Embryonic facial prominence (tissue), 1 donor: ENCODE measurements at regions not wholly inside any gene's neighbourhood (a gene's known extent, or its start where the extent isn't known, plus 50 kb on each side); places are given as distances from the start of the nearest gene placed in this dataset.

ENCODE experiments used
- DNase-seq: peaks from one replicate; pipeline ENCODE4 v3.0.0-alpha.2; 2016; ENCODE audit errors: extremely low spot score

- no peak for DNase-seq
Measured at GRCh38 chr12:59839514-59839913, 243.7 kb downstream of the SLC16A7 start.

- no peak for DNase-seq
Measured at GRCh38 chr12:59843260-59843843, 247.5 kb downstream of the SLC16A7 start.

GRCh38 chr12:59844750-59845149, 248.9 kb downstream of the SLC16A7 start:
- no peak for DNase-seq

GRCh38 chr12:59845293-59845692, 249.5 kb downstream of the SLC16A7 start:
- no peak for DNase-seq

- DNase-seq = no peak
Measured at GRCh38 chr12:59847127-59847526, 251.3 kb downstream of the SLC16A7 start.

- no peak for DNase-seq
Measured at GRCh38 chr12:59850268-59850667, 254.4 kb downstream of the SLC16A7 start.

- DNase-seq = no peak
Measured at GRCh38 chr12:59858508-59859170, 262.8 kb downstream of the SLC16A7 start.

GRCh38 chr12:59859171-59859510, 263.3 kb downstream of the SLC16A7 start:
- DNase-seq = no peak

GRCh38 chr12:59861635-59862034, 265.8 kb downstream of the SLC16A7 start:
- no peak for DNase-seq

DNA sequence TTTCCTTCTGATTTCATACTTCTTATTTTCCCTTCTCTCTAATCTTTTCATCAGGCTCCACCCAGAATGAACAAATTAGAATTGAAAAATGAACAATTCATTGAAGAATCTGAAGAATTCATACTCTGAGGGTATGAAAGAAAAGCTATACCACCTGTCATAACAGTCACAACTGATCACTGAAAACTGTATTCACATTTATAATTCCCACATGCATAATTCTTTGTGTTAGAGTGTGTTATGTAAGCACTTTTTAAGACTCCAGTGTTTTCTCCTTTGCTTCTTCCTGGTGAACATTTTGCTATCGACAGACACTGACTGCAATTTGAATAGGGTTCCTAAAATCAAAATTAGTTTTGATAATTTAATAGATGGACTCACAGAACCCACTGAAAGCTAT, 271.2 kb downstream of the SLC16A7 start:
- DNase-seq = no peak

DNA sequence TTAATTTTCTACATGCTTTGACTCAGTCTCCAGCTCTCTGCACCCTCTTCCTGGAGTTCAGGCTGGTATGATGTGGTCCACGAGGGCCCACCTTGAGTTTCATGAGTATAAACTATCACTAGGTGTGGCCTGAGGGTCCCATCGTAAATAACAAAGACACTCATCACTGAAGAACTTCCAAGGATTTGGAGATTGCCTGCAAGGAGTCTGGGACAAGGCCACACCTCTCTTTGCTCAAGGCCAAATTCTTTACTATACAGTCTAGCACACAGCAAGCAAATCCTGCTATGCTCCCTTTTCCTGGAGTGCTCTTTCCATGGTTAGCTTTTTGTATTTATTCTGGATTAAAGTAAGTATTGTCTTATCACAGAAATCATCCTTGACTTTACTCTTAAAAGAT, 271.9 kb downstream of the SLC16A7 start:
- DNase-seq = no peak

- DNase-seq = no peak
Measured at GRCh38 chr12:59871779-59872178, 275.9 kb downstream of the SLC16A7 start.

- no peak for DNase-seq
Measured at GRCh38 chr12:59873136-59873535, 277.3 kb downstream of the SLC16A7 start.

GRCh38 chr12:59874781-59875180, 279.0 kb downstream of the SLC16A7 start:
- DNase-seq = no peak

- no peak for DNase-seq
Measured at GRCh38 chr12:59886131-59886733, 290.4 kb downstream of the SLC16A7 start.

DNA sequence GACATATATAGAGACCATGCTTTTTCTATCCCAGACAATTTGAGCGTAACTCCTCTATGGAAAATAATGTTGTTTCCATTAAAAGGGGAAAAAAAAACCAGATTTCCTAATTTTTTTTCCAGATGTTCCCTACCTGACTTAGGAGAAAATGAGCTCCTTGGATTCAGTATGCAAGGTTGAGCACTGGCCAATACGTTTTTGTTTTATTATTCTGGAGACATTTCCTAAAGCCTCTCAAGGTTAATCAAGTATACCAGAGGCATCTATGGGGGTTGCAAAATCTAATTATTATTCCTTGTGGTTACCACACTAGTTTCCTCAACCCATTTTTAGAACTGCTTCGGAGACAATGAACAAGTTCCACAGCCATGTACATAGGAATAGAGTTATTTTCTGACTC, 291.3 kb downstream of the SLC16A7 start:
- DNase-seq = no peak

DNA sequence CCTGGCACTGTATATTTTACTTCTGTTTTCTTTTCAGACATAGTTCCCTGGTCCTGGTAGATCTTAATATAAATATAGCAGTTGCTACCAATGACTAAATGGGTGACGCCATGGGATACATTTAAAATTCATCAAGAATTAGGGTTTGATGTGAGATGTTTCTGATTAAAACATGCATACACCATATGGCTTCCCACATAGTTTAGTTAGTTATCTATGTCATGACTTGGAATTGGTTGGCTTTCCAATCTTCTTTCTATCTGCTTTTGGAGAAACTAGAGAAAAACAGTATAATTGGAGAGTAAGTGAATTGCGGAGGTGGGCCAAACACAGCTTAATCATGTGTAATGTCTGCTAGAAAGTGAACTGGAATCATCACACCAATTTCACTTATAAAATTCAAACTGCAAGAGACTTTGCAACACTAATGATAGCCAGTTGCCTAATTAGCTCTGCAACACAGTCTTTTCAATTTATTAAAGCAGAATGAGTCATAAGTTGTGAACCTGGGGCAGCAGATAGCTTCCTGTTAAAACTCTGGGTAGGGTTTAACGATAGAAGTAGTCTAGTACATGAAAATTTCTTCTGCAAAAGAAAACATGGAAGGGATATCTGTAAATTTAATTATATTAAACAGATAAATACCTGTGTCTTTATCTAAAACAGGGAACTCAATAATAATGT, 295.2 kb downstream of the SLC16A7 start:
- no peak for DNase-seq

DNA sequence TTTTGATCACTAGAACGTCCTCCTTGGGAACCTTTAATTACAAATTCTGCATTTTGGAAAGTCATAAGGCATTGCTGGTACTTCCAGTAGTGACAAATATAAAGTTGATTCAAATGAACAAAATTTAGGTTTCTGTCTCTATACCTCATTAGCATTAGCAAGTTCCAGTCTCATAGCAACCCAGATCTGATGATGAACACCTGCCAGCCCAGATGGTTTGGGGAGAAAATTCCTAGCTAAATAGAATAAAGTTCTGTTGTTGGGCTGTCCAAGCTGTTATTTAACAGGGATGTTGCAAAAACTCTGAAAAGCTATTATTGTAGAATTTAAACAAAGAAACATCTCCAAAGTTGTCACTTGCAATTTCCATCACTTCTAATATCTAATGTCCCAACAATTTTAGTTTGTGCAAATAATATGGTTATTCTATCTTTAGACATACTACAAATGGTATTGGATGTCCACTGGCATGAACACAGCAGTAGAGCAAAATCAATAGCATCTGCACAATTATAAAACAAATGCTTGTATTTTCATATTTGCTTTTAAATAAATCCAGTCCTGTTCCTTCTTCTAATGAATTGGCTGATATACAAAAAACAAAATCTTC, 299.4 kb downstream of the SLC16A7 start:
- DNase-seq = no peak

- no peak for DNase-seq
Measured at GRCh38 chr12:59904874-59905521, 309.2 kb downstream of the SLC16A7 start.

DNA sequence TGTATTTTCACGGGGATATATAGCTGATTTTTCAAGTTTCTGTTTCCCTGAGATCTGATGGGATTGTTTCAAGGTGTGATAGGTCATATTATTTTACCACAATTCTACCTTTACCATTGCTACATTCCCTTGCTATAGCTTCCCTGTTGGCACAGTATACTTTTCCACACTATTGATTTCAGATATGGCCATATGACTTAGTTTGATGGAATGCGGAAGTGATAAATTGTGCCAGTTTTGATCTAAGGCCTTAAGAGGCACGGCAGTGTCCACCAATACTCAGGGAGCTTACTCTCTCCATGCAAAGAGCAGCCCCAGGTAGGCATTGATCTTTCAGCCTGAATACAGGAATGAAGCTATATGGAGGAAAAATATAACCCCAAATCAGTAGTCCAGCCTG, 315.7 kb downstream of the SLC16A7 start:
- no peak for DNase-seq

DNA sequence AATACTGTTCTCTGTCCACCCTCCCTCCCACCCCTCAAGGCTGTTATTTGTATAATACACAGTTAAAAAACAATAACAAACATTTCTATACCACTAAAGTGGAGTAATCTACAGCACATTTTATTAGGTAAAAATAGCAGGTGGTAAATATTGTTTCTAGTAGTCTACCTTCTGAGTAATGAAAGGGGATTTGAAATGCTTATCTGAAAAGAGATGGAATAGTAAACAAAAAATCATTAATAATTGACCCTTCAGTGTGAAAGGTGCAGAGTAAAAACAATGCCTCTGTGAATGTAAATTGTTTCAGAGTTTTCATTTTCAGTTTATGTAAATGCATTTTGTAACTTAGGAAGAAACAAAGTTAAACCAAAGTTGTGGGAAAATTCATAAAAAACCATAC, 321.2 kb downstream of the SLC16A7 start:
- DNase-seq = no peak

DNA sequence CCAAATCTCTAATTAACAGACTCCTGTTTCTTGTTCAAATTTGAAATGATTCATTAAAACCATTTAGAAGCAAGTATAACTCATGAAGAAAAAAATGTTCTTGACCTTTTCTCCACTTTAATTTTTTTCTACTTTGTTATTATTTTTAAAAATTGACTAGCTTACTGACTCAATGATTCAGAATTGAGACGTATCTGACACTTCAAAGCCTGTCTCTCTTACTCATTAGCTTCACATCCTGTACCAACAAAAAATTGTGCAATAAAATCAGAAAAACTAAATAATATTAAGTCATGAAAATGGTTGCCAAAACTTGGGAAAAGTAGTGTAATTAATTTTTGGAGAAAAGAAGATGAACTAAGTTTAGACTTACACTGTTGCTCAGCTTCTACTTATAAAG, 331.2 kb downstream of the SLC16A7 start:
- DNase-seq = no peak
